WTC11 (cell line): ENCODE measurements at regions not wholly inside any gene's neighbourhood (a gene's known extent, or its start where the extent isn't known, plus 50 kb on each side); places are given as distances from the start of the nearest gene placed in this dataset.
"Not testable (repeated sequence)": the region's sequence is repeated elsewhere in the genome, so short reads cannot be mapped to it uniquely, and the experiment has no call there.

Experiments
- ATAC-seq: fragments of 200-7000 bp; cut with Tn5 transposase; 2 replicates; pipeline ENCODE4 v1.10.0; 2021; ENCODE audit warnings: mild to moderate bottlenecking, moderate library complexity
- CTCF ChIA-PET: fragments of 300-600 bp; sonication (Branson Sonifier 250); formaldehyde crosslinking; loops from one replicate; lab custom pipeline; 2021; ENCODE audit warnings: antibody characterized with exemption; lab: Charles Lee
- POLR2A ChIA-PET: fragments of 350-600 bp; sonication (Branson Sonifier 250); formaldehyde crosslinking; loops from one replicate; lab custom pipeline; 2021; ENCODE audit warnings: antibody characterized with exemption; lab: Charles Lee
- DNase-seq: peaks from one replicate; pipeline ENCODE4 v3.0.0; 2021; ENCODE audit warnings: low spot score
- H3K27ac Mint-ChIP-seq: 2 replicates; pipeline ENCODE4 v1.8.0; 2021; ENCODE audit warnings: mixed read lengths
- H3K27me3 Mint-ChIP-seq: 2 replicates; pipeline ENCODE4 v1.8.0; 2021; ENCODE audit warnings: low read depth, mild to moderate bottlenecking, moderate library complexity, mixed read lengths
- H3K36me3 Mint-ChIP-seq: 2 replicates; pipeline ENCODE4 v1.8.0; 2021; ENCODE audit warnings: mixed read lengths
- H3K4me1 Mint-ChIP-seq: 2 replicates; pipeline ENCODE4 v1.8.0; 2022; ENCODE audit warnings: mixed read lengths
- H3K4me3 Mint-ChIP-seq: 2 replicates; pipeline ENCODE4 v1.8.0; 2021; ENCODE audit warnings: mild to moderate bottlenecking, moderate library complexity, mixed read lengths
- H3K9me3 Mint-ChIP-seq: 2 replicates; pipeline ENCODE4 v1.8.0; 2021; ENCODE audit warnings: mixed read lengths
- ATF1 ChIP-seq: sonication (generic); formaldehyde crosslinking; IDR thresholded peaks from 2 replicates; pipeline ENCODE4 v1.8.1; 2023; ENCODE audit warnings: mild to moderate bottlenecking, moderate library complexity, missing genetic modification reagents
- CREM ChIP-seq: sonication (generic); formaldehyde crosslinking; IDR thresholded peaks from 2 replicates; pipeline ENCODE4 v1.8.1; 2022; ENCODE audit warnings: mild to moderate bottlenecking, missing genetic modification reagents, moderate library complexity
- E2F4 ChIP-seq: sonication (generic); formaldehyde crosslinking; IDR thresholded peaks from 2 replicates; pipeline ENCODE4 v1.8.1; 2022; ENCODE audit warnings: low read depth, mild to moderate bottlenecking, moderate library complexity, missing genetic modification reagents, borderline replicate concordance
- E2F5 ChIP-seq: sonication (generic); formaldehyde crosslinking; IDR thresholded peaks from 2 replicates; pipeline ENCODE4 v1.8.1; 2022; ENCODE audit warnings: mild to moderate bottlenecking, moderate library complexity, missing genetic modification reagents
- FOXJ3 ChIP-seq: sonication (generic); formaldehyde crosslinking; IDR thresholded peaks from 2 replicates; pipeline ENCODE4 v1.9.0; 2021; ENCODE audit warnings: missing genetic modification reagents, mild to moderate bottlenecking, borderline replicate concordance
- FOXK1 ChIP-seq: sonication (generic); formaldehyde crosslinking; IDR thresholded peaks from 2 replicates; pipeline ENCODE4 v1.8.0; 2022; ENCODE audit warnings: mild to moderate bottlenecking, moderate library complexity, missing genetic modification reagents
- FOXP1 ChIP-seq: sonication (generic); formaldehyde crosslinking; IDR thresholded peaks from 2 replicates; pipeline ENCODE4 v1.8.0; 2022; ENCODE audit warnings: missing genetic modification reagents, mild to moderate bottlenecking, moderate library complexity, borderline replicate concordance
- GRHL2 ChIP-seq: fragments of 250-450 bp; sonication (Bioruptor Pico); IDR thresholded peaks from 2 replicates; pipeline ENCODE4 v1.8.0; 2022; ENCODE audit warnings: mild to moderate bottlenecking, moderate library complexity; ENCODE audit not compliant: insufficient replicate concordance, severe bottlenecking
- MAX ChIP-seq: sonication (generic); formaldehyde crosslinking; IDR thresholded peaks from 2 replicates; pipeline ENCODE4 v1.8.0; 2022; ENCODE audit warnings: mild to moderate bottlenecking, missing genetic modification reagents
- MLX ChIP-seq: sonication (generic); formaldehyde crosslinking; IDR thresholded peaks from 2 replicates; pipeline ENCODE4 v1.8.1; 2023; ENCODE audit warnings: mild to moderate bottlenecking, missing genetic modification reagents, moderate library complexity
- NR3C1 ChIP-seq: sonication (generic); formaldehyde crosslinking; conservative IDR thresholded peaks from 2 replicates; pipeline ENCODE4 v1.8.1; 2023; ENCODE audit warnings: low read depth, mild to moderate bottlenecking, missing genetic modification reagents
- USF1 ChIP-seq: sonication (generic); formaldehyde crosslinking; IDR thresholded peaks from 2 replicates; pipeline ENCODE4 v1.8.0; 2022; ENCODE audit warnings: mild to moderate bottlenecking, missing genetic modification reagents
- USF2 ChIP-seq: sonication (generic); formaldehyde crosslinking; IDR thresholded peaks from 2 replicates; pipeline ENCODE4 v1.8.1; 2023; ENCODE audit warnings: mild to moderate bottlenecking, missing genetic modification reagents, moderate library complexity
- ZNF281 ChIP-seq: sonication (generic); formaldehyde crosslinking; IDR thresholded peaks from 2 replicates; pipeline ENCODE4 v1.8.0; 2023; ENCODE audit warnings: mild to moderate bottlenecking, missing genetic modification reagents
- ZNF425 ChIP-seq: fragments of 250-450 bp; sonication (Bioruptor Pico); conservative IDR thresholded peaks from 2 replicates; pipeline ENCODE4 v1.9.0; 2021; ENCODE audit warnings: mild to moderate bottlenecking
- ZSCAN18 ChIP-seq: fragments of 250-450 bp; sonication (Bioruptor Pico); IDR thresholded peaks from 2 replicates; pipeline ENCODE4 v2.1.2; 2022; ENCODE audit warnings: mild to moderate bottlenecking, moderate library complexity

- 0 out of 2 replicates have a peak, but pooled peaks have one; percentile 34 for TF ChIP-seq FOXK1
- TF ChIP-seq ATF1 (CRISPR knock-in tag) = 0 out of 2 replicates have a peak, but pooled peaks have one; percentile 77
- TF ChIP-seq ZSCAN18 (CRISPR knock-in tag) = no peak
- TF ChIP-seq, all 79 proteins: peak for 10
Observed at GRCh38 chr4:110411574-110412011, 64.4 kb upstream of the ENPEP start (continued).

GRCh38 chr4:110410853-110411573 is 64.9 kb upstream of the ENPEP start:
- H3K4me1 Mint-ChIP-seq = peaks cover 25% of the 10 kb centered on the region
- POLR2A ChIA-PET = not testable (repeated sequence)
- peak; percentile 56 for ATAC-seq
- TF ChIP-seq MAX (CRISPR knock-in tag) (peak; percentile 14; the same call in 1 of the 2 replicates), FOXP1 (peak; percentile 32; the same call in 1 of the 2 replicates)
- TF ChIP-seq, all 79 proteins: peak for 2; not testable (repeated sequence) for 77
- Mint-ChIP-seq H3K27me3 (peaks cover 91% of the 10 kb centered on the region), H3K27ac (peak overlapping the region; percentile 89), H3K4me3 (peak overlapping the region; percentile 87)
- DNase-seq = peak; percentile 22
- not testable (repeated sequence) for H3K9me3 Mint-ChIP-seq, H3K36me3 Mint-ChIP-seq
- CTCF ChIA-PET = interaction anchor here (1.1 to 2.1 kb wide), 3 partner anchors 67 to 107 kb away, joined by 5 to 6 read pairs (median 6); no protein-coding TSS in a partner anchor

- ATAC-seq = no peak
- Mint-ChIP-seq H3K9me3 (no peaks in the 10 kb centered on the region), H3K4me3 (no peak overlapping the region), H3K36me3 (no peaks in the 10 kb centered on the region), H3K4me1 (peaks cover 5% of the 10 kb centered on the region; the same call in 1 of the 2 replicates), H3K27me3 (peaks cover 93% of the 10 kb centered on the region), H3K27ac (no peak overlapping the region)
- ChIA-PET POLR2A (no interaction called here), CTCF (no interaction called here)
- DNase-seq = no peak
- TF ChIP-seq ZNF425 (no peak), E2F4 (no peak), USF1 (CRISPR knock-in tag) (no peak), FOXJ3 (CRISPR knock-in tag) (no peak), CREM (CRISPR knock-in tag) (no peak), GRHL2 (CRISPR knock-in tag) (no peak), NR3C1 (CRISPR knock-in tag) (no peak), USF2 (CRISPR knock-in tag) (no peak), ZNF281 (no peak), MLX (no peak), E2F5 (CRISPR knock-in tag) (no peak)
Observed at GRCh38 chr4:110400086-110400485, 75.9 kb upstream of the ENPEP start.

GRCh38 chr4:110399046-110399445 is 76.9 kb upstream of the ENPEP start:
- H3K4me3 Mint-ChIP-seq, POLR2A ChIA-PET, H3K27ac Mint-ChIP-seq, ATAC-seq, H3K36me3 Mint-ChIP-seq, H3K9me3 Mint-ChIP-seq, DNase-seq, H3K4me1 Mint-ChIP-seq, CTCF ChIA-PET: not testable (repeated sequence)
- H3K27me3 Mint-ChIP-seq = peaks cover 87% of the 10 kb centered on the region
